SU-DHL-6 (cell line): ENCODE measurements at regions not wholly inside any gene's neighbourhood (a gene's known extent, or its start where the extent isn't known, plus 50 kb on each side); places are given as distances from the start of the nearest gene placed in this dataset.

Experiments used
- H2AFZ ChIP-seq: fragments of 200-600 bp; sonication (generic); 2 replicates; pipeline ENCODE4 v1.6.1; 2014; ENCODE audit warnings: low read depth, mild to moderate bottlenecking, moderate library complexity, mixed read lengths, antibody characterized with exemption, low read length; ENCODE audit not compliant: severe bottlenecking
- H3F3A ChIP-seq: fragments of 200-600 bp; shearing (Covaris generic); 2 replicates; pipeline ENCODE4 v1.6.0; 2016; ENCODE audit warnings: antibody characterized with exemption, mild to moderate bottlenecking; ENCODE audit not compliant: insufficient read depth
- H3K27ac ChIP-seq: fragments of 200-600 bp; sonication (generic); 2 replicates; pipeline ENCODE4 v1.5.1; 2016; ENCODE audit warnings: low read depth, mild to moderate bottlenecking, low read length, moderate library complexity, mixed read lengths
- H3K27me3 ChIP-seq: fragments of 200-600 bp; sonication (generic), shearing (Covaris generic); 2 replicates; pipeline ENCODE4 v1.6.0; 2014; ENCODE audit warnings: mild to moderate bottlenecking, low read length
- H3K36me3 ChIP-seq: fragments of 200-600 bp; sonication (generic); 2 replicates; pipeline ENCODE4 v1.6.1; 2014; ENCODE audit warnings: mild to moderate bottlenecking, low read length, mixed read lengths
- H3K4me2 ChIP-seq: fragments of 300-600, 200-600 bp; shearing (Covaris generic), sonication (generic); 2 replicates; pipeline ENCODE4 v1.6.0; 2014; ENCODE audit warnings: low read length, low read depth, mild to moderate bottlenecking; ENCODE audit not compliant: poor library complexity, severe bottlenecking
- H3K4me3 ChIP-seq: fragments of 200-600 bp; sonication (generic); 2 replicates; pipeline ENCODE4 v1.5.1; 2014; ENCODE audit warnings: antibody characterized with exemption, low read length, mild to moderate bottlenecking, mixed read lengths; ENCODE audit not compliant: insufficient read depth, poor library complexity, severe bottlenecking
- H3K79me2 ChIP-seq: fragments of 200-600 bp; sonication (generic); 2 replicates; pipeline ENCODE4 v1.6.1; 2014; ENCODE audit warnings: mild to moderate bottlenecking, low read length, moderate library complexity; ENCODE audit not compliant: insufficient read depth
- H3K9ac ChIP-seq: fragments of 200-600 bp; sonication (generic); 2 replicates; pipeline ENCODE4 v1.7.0; 2014; ENCODE audit warnings: mild to moderate bottlenecking, low read length
- H3K9me2 ChIP-seq: fragments of 200-600 bp; sonication (generic); replicated peaks from 2 replicates; pipeline ENCODE4 v1.6.1; 2014; ENCODE audit warnings: low read length; ENCODE audit not compliant: insufficient read depth
- H3K9me3 ChIP-seq: fragments of 200-600 bp; sonication (generic); 2 replicates; pipeline ENCODE4 v1.6.1; 2014; ENCODE audit warnings: low read length, mixed read lengths; ENCODE audit not compliant: insufficient read depth
- H4K20me1 ChIP-seq: fragments of 200-600 bp; sonication (generic); 2 replicates; pipeline ENCODE4 v1.6.1; 2014; ENCODE audit warnings: low read depth, mild to moderate bottlenecking, antibody characterized with exemption, low read length, moderate library complexity, mixed read lengths
- CTCF ChIP-seq: fragments of 200-600 bp; sonication (generic); IDR thresholded peaks from one replicate; pipeline ENCODE4 v1.5.1; 2017; ENCODE audit warnings: antibody characterized with exemption, mild to moderate bottlenecking, low read length, moderate library complexity; ENCODE audit not compliant: insufficient read depth, poor library complexity, severe bottlenecking
- EZH2phosphoT487 ChIP-seq: fragments of 200-600 bp; sonication (generic), shearing (Covaris generic); conservative IDR thresholded peaks from 2 replicates; pipeline ENCODE4 v1.6.1; 2018; ENCODE audit warnings: mild to moderate bottlenecking, antibody characterized with exemption, low read length, moderate library complexity, mixed read lengths

GRCh38 chr12:20210621-20211215 lies 157.6 kb upstream of the PDE3A start:
- no peaks in the 10 kb centered on the region for H3F3A ChIP-seq
- H3K27ac ChIP-seq, result no peak overlapping the region

GRCh38 chr12:20211541-20211940 lies 156.8 kb upstream of the PDE3A start:
- no peak overlapping the region for H3K27ac ChIP-seq

More at GRCh38 chr12:20210621-20211215, 157.6 kb upstream of the PDE3A start:
- no peaks in the 10 kb centered on the region for H3K36me3 ChIP-seq
- TF ChIP-seq CTCF (no peak), EZH2phosphoT487 (no peak)
- no peak overlapping the region for H3K4me3 ChIP-seq
- H3K9me3 ChIP-seq, result no peaks in the 10 kb centered on the region
- no peak overlapping the region for H2AFZ ChIP-seq
- H3K79me2 ChIP-seq, result no peaks in the 10 kb centered on the region
- H3K9me2 ChIP-seq, result no peaks in the 10 kb centered on the region
- no peaks in the 10 kb centered on the region for H3K27me3 ChIP-seq
- no peaks in the 10 kb centered on the region for H4K20me1 ChIP-seq
- H3K4me2 ChIP-seq, result no peak overlapping the region
- H3K9ac ChIP-seq, result no peak overlapping the region

GRCh38 chr12:20211981-20212421 lies 156.3 kb upstream of the PDE3A start:
- TF ChIP-seq EZH2phosphoT487 (no peak), CTCF (no peak)
- Histone ChIP-seq H3K9me3 (no peaks in the 10 kb centered on the region), H3K9ac (no peak overlapping the region), H2AFZ (no peak overlapping the region), H3K9me2 (no peaks in the 10 kb centered on the region), H3K27ac (no peak overlapping the region), H4K20me1 (no peaks in the 10 kb centered on the region), H3K4me2 (no peak overlapping the region), H3K36me3 (no peaks in the 10 kb centered on the region), H3K79me2 (no peaks in the 10 kb centered on the region), H3F3A (no peaks in the 10 kb centered on the region), H3K27me3 (no peaks in the 10 kb centered on the region), H3K4me3 (no peak overlapping the region)

More at GRCh38 chr12:20211541-20211940, 156.8 kb upstream of the PDE3A start:
- Histone ChIP-seq H3K9me2 (no peaks in the 10 kb centered on the region), H3K27me3 (no peaks in the 10 kb centered on the region), H4K20me1 (no peaks in the 10 kb centered on the region), H3K4me2 (no peak overlapping the region), H3K9me3 (no peaks in the 10 kb centered on the region), H3K4me3 (no peak overlapping the region), H3K36me3 (no peaks in the 10 kb centered on the region), H3K79me2 (no peaks in the 10 kb centered on the region), H3F3A (no peaks in the 10 kb centered on the region), H3K9ac (no peak overlapping the region), H2AFZ (no peak overlapping the region)
- TF ChIP-seq EZH2phosphoT487, result no peak
- no peak for TF ChIP-seq CTCF
